NT2/D1 (cell line): ENCODE measurements at regions not wholly inside any gene's neighbourhood (a gene's known extent, or its start where the extent isn't known, plus 50 kb on each side); places are given as distances from the start of the nearest gene placed in this dataset.

Experiments used
- DNase-seq: peaks from one replicate; pipeline ENCODE4 v3.0.0-alpha.2; 2011; ENCODE audit warnings: low read depth, low spot score
- H3K27me3 ChIP-seq: 2 replicates; pipeline ENCODE4 v1.6.0; 2011; ENCODE audit warnings: mild to moderate bottlenecking; ENCODE audit not compliant: insufficient read length, insufficient read depth
- H3K36me3 ChIP-seq: 2 replicates; pipeline ENCODE4 v1.6.1; 2011; ENCODE audit warnings: mild to moderate bottlenecking, low read length, mixed read lengths; ENCODE audit not compliant: insufficient read depth, insufficient read length
- H3K4me1 ChIP-seq: 2 replicates; pipeline ENCODE4 v1.5.1; 2011; ENCODE audit not compliant: insufficient read depth, insufficient read length
- H3K4me3 ChIP-seq: 2 replicates; pipeline ENCODE4 v1.5.1; 2011; ENCODE audit warnings: low read depth; ENCODE audit not compliant: insufficient read length
- H3K9ac ChIP-seq: 2 replicates; pipeline ENCODE4 v1.6.0; 2011; ENCODE audit warnings: low read depth; ENCODE audit not compliant: insufficient read length
- H3K9me3 ChIP-seq: 2 replicates; pipeline ENCODE4 v1.5.1; 2011; ENCODE audit warnings: mild to moderate bottlenecking, low read length; ENCODE audit not compliant: insufficient read depth
- SUZ12 ChIP-seq: IDR thresholded peaks from 2 replicates; pipeline ENCODE4 v1.6.1; 2011; ENCODE audit not compliant: insufficient read length, insufficient read depth; ENCODE audit errors: extremely low read depth
- YY1 ChIP-seq: IDR thresholded peaks from 2 replicates; pipeline ENCODE4 v1.6.1; 2011; ENCODE audit not compliant: insufficient read length, insufficient read depth
- ZNF274 ChIP-seq: IDR thresholded peaks from 2 replicates; pipeline ENCODE4 v1.6.1; 2011; ENCODE audit warnings: mild to moderate bottlenecking, low read depth, low read length

DNA sequence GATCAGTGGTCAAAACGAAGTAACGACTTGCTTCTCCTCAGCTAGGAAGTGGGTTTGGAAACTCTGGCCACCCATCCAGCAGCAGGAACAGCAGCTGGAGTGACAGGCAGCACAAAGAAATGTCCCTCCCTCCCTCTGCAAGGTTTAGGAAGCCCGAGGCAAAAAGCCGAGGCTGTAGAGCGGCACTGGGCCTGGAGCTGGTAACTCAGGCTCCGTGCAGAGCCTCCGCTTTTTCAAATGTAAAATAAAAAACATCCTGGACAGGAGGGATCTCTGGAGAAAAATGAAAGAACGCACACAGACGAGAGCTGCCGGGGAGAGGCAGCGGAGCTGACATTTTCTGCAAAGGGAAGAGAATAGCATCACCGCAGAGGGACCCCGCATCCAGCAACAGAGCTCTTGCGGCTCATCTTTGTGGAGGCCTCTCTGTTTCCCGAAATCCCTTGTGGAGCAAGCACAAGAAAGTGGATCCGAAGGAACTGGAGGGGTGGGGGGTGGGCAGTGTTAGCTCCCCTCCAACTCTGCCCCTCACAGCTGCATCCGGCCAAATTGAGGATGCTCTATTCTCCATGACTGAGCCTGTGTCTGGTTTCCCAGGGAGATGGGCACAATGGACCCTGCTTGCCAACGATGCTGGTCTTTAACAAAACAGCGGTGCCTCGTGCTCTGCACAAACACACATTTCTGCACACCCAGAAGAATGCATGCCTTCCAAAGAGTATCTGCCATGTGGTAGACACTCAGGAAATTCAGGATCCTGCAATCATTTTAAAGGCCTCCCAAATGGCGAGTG lies 335.5 kb upstream of the ZFHX3 start:
- TF ChIP-seq ZNF274 = no peak
- TF ChIP-seq YY1 = no peak
- no peak for TF ChIP-seq SUZ12
- DNase-seq = no peak

DNA sequence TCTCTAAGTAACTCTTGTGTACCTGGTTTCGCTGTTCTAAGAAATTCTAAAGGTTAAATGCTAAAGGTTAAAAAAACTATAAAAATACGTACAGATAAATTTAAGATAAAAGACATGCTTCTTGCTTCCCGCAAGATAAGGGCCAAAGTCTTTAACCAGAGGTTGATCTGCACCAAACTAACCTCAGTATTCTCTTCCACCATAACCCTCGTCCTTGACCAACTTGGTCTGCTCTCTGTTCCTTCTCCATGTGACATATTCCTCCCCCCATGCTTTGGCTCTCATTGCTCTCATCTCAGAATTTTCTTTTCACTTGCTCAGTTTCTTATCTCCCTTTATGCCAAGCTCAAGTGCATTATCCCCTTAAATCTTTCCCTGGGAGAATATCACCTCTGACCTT lies 330.5 kb upstream of the ZFHX3 start:
- no peaks in the 10 kb centered on the region for H3K27me3 ChIP-seq
- H3K9me3 ChIP-seq = no peaks in the 10 kb centered on the region
- no peak overlapping the region for H3K4me3 ChIP-seq
- H3K4me1 ChIP-seq = peaks cover 3% of the 10 kb centered on the region
- no peaks in the 10 kb centered on the region for H3K36me3 ChIP-seq
- no peak overlapping the region for H3K9ac ChIP-seq
- DNase-seq = no peak
- TF ChIP-seq YY1 = no peak
- no peak for TF ChIP-seq SUZ12
- no peak for TF ChIP-seq ZNF274

More for the DNA sequence above, 335.5 kb upstream of the ZFHX3 start:
- Histone ChIP-seq H3K36me3 (no peaks in the 10 kb centered on the region), H3K9me3 (no peaks in the 10 kb centered on the region), H3K9ac (no peak overlapping the region), H3K4me3 (no peak overlapping the region), H3K4me1 (peaks cover 3% of the 10 kb centered on the region), H3K27me3 (no peaks in the 10 kb centered on the region)

DNA sequence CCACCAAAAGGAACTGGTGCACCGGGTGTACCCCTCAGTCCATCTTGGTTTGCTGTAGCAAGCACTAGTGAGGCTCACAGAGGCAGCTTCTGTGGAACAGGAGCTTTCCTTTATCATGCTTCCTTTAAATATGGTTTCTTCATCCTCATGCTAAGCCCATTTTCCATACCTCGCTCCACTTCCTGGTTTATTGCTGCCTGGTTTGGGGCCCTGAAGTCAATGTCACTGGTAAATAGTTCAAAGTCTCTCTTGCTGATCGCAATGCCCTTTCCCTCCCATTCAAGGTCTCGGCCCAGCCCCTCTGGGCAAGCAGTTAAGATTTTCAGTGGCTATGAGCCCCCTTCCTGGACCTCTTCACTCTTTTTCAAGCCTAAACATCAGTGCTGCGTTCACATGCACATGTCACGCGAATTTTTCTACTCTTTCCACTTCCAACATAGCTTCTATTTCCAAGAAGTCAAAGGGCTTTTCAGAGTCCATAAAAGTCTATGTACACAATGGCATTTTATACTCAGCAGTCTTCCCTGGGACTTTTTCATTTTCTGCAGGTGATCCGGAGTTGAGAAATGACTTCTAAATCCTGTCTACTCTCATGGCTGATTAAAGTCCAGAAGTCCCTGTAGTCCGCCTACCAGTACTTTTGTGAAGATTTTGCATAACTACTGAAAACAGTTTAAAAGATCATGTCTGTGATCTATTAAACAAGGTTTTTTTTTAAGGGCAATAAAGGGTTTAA lies 323.8 kb upstream of the ZFHX3 start:
- no peaks in the 10 kb centered on the region for H3K4me1 ChIP-seq
- H3K9me3 ChIP-seq = no peaks in the 10 kb centered on the region
- DNase-seq = no peak
- no peaks in the 10 kb centered on the region for H3K36me3 ChIP-seq
- no peak for TF ChIP-seq SUZ12
- TF ChIP-seq ZNF274 = no peak
- no peak for TF ChIP-seq YY1
- H3K4me3 ChIP-seq = no peak overlapping the region
- H3K9ac ChIP-seq = no peak overlapping the region
- H3K27me3 ChIP-seq = no peaks in the 10 kb centered on the region

DNA sequence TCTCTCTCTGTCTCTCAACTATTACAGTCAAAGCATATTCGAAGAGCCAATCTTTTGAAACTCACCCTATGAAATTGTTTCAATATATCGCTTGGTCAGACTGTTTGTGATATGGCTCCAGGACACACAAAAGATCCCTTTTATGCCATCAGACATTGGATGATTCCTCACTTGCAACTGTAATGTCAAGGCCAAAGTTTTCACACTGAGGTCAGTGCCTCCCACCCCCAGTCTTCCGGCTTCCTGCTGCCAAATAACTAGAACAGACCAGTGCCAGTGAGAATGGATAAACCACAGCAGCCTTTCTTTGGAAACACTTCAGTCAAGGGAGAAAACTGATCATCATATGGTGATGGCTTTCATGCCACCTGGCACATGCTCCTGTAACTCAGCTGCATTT lies 321.9 kb upstream of the ZFHX3 start:
- TF ChIP-seq YY1 (no peak), SUZ12 (no peak), ZNF274 (no peak)
- Histone ChIP-seq H3K36me3 (no peaks in the 10 kb centered on the region), H3K9ac (no peak overlapping the region), H3K4me3 (no peak overlapping the region), H3K9me3 (no peaks in the 10 kb centered on the region), H3K4me1 (no peaks in the 10 kb centered on the region), H3K27me3 (no peaks in the 10 kb centered on the region)
- DNase-seq = no peak

DNA sequence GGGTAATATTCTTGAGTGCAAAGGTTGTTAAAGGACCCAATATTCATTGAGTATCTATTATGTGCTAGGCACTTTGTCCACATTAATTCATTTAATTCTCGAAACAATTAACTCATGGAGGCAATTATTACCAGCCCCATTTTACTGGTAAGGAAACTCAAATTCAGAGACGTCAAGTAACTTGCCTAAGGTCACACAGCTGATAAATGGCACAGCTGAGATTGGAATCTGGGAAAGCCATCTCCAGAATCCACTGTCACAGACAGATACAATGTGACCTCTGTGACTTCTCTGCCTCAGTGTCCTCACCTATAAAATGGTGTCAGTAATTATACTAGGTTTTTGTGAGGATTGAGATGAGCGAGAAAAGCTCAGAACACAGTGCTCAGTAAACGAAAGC lies 320.8 kb upstream of the ZFHX3 start:
- no peak overlapping the region for H3K9ac ChIP-seq

DNA sequence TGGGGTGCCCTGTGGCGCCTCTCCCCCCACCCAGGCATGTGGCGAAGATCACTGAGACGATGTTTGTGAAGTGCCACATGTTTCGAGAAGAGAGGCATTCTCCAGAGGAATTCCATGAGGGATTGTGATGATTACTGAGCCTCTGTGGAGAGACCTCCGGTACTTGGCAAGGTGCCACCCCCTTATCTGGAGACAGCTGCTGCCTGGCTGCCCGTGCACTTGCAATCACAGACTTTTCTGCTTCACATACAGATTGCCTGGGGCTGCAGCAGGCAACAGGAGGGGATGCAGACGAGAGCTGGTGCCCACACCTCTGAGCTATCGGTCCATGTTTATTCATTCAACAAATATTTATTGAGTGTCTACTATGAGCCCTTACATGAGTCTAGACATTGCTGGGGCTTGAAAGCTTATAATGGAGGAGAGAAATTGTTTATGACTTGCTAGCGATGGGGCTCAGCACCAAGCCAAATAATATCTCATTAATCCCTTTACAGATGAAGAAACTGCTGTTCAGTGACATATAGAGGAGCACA lies 317.2 kb upstream of the ZFHX3 start:
- H3K4me1 ChIP-seq = no peaks in the 10 kb centered on the region
- H3K36me3 ChIP-seq = no peaks in the 10 kb centered on the region
- H3K9ac ChIP-seq = no peak overlapping the region
- no peaks in the 10 kb centered on the region for H3K27me3 ChIP-seq
- no peak for TF ChIP-seq YY1
- DNase-seq = no peak
- no peaks in the 10 kb centered on the region for H3K9me3 ChIP-seq
- H3K4me3 ChIP-seq = no peak overlapping the region

More for the DNA sequence above, 320.8 kb upstream of the ZFHX3 start:
- Histone ChIP-seq H3K9me3 (no peaks in the 10 kb centered on the region), H3K4me3 (no peak overlapping the region), H3K36me3 (no peaks in the 10 kb centered on the region), H3K27me3 (no peaks in the 10 kb centered on the region), H3K4me1 (no peaks in the 10 kb centered on the region)
- TF ChIP-seq ZNF274 = no peak
- TF ChIP-seq SUZ12 = no peak
- no peak for DNase-seq

DNA sequence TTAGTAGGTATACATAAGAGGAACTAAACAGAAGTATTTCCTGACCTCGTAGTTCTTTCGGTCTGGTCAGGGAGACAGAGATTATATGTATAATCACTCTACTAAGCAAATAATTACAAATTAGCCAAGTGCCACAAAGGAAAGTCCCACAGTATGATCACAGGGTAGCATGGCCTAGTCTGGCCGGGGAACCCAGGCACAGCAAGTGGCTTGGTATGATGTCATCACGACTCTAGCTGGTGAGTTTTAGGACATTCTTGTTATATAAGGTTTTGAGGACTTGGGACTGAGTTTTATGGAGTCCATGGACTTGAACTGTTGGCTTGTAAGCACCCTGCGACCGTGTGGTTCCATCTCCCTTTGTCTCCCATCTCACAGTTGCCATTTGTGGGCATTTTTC lies 316.5 kb upstream of the ZFHX3 start:
- Histone ChIP-seq H3K4me3 (no peak overlapping the region), H3K9ac (no peak overlapping the region), H3K36me3 (no peaks in the 10 kb centered on the region), H3K27me3 (no peaks in the 10 kb centered on the region), H3K4me1 (no peaks in the 10 kb centered on the region), H3K9me3 (no peaks in the 10 kb centered on the region)
- DNase-seq = no peak
- TF ChIP-seq ZNF274 (no peak), YY1 (no peak), SUZ12 (no peak)
